GM12872 (cell line): ENCODE measurements at regions not wholly inside any gene's neighbourhood (a gene's known extent, or its start where the extent isn't known, plus 50 kb on each side); places are given as distances from the start of the nearest gene placed in this dataset.

ENCODE experiments used
- TF ChIP-seq, protein P1 (sequence below): IDR thresholded peaks from 3 replicates; pipeline ENCODE4 v1.5.1; 2011; ENCODE audit warnings: low read depth, mild to moderate bottlenecking, low read length, moderate library complexity; ENCODE audit not compliant: insufficient read depth

DNA sequence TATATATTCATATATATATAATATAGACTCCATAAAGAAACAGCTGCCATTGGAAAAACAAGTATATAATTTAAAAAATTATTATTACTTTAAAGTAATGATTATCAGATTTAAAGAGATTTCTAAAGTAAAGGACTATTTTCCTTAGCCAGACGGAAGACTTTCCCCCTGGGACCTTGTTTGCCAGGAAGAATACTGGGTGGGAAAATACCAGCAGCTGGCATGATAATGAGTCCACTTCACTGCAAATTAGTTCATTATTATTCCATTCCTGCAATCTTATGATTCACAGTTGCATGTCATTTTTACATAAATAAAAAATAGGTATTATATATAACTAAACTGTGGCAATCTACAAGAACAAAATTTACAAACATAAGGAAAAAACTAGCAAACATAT, 339.8 kb upstream of the CDH7 start:
- TF ChIP-seq, protein P1, sequence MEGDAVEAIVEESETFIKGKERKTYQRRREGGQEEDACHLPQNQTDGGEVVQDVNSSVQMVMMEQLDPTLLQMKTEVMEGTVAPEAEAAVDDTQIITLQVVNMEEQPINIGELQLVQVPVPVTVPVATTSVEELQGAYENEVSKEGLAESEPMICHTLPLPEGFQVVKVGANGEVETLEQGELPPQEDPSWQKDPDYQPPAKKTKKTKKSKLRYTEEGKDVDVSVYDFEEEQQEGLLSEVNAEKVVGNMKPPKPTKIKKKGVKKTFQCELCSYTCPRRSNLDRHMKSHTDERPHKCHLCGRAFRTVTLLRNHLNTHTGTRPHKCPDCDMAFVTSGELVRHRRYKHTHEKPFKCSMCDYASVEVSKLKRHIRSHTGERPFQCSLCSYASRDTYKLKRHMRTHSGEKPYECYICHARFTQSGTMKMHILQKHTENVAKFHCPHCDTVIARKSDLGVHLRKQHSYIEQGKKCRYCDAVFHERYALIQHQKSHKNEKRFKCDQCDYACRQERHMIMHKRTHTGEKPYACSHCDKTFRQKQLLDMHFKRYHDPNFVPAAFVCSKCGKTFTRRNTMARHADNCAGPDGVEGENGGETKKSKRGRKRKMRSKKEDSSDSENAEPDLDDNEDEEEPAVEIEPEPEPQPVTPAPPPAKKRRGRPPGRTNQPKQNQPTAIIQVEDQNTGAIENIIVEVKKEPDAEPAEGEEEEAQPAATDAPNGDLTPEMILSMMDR = no peak

DNA sequence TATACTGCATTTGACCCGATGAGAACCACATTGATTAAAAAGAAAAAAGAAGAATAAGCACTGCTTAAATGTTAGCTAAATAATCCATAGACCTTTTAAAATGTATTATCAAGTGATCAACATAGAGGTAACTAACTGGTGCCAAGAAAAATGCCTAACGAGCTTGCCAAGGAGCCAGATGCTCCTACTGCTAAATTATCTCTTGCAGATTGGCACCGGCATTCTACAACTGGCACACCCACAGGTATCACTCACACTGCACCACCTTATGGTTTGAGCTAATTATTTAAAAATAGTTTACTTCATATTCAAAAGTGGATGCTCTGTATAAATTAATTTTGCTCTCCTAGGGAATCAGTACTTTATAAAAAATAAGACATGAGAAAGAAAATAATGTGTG, 341.6 kb upstream of the CDH7 start:
- TF ChIP-seq, protein P1 = no peak

DNA sequence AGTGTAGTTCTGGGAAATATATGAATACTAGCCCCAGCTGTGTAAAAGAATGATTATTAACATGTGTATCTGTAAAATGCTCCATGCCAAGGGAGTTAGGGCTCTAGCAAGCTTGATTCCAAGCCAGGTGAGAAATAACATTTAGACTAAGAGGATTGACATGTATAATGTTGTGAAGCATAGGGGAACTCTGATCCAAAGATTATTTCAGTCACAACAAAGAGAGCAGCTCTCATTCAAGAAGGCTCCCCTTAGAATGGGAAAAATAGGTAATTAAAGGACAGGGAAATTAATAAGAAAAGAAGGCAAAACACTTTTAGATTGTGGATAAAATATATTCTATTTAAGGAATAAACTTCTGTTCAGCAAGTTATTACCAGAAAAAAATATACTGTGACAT, 347.3 kb upstream of the CDH7 start:
- TF ChIP-seq, protein P1 = no peak

GRCh38 chr18:65399091-65399490, 351.7 kb upstream of the CDH7 start:
- TF ChIP-seq, protein P1 = no peak

GRCh38 chr18:65398347-65399075, 352.3 kb upstream of the CDH7 start:
- TF ChIP-seq, protein P1 = no peak

DNA sequence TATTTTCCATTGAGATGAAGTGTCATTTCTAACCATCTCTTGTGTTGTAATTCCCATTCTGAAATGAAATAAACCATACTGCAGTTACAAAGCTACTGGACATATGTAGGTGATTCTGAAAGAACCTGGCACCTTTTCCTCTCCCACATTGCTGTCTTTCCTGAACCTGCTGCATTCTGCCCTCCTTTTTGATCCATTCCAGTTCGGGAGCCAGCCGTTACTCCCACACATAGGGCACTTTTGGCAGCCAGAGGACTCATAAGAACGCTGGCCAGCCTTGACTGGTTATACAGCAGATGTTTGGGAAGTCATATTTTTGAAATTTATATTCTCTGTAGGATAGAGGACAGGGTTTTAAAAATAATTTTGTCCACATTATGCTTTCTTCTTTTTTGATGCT, 369.8 kb upstream of the CDH7 start:
- TF ChIP-seq, protein P1 = no peak

DNA sequence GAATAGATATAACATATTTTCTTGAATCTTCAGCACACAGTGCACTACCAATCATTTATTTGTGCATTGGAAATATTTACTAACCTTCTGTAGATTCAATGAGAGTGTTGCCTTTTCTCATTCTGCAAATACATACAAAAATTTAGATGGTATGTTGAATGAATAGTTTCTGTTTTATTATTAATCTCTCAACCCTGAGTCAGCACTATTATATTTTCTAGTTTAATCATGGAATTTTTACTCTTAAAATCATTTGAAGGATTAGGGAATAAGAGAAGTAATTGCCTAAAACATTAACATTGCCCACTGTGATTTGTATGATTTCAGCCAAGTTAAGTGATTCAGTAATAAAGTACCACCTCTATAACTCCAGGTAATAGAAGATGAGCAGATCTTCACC, 370.2 kb upstream of the CDH7 start:
- TF ChIP-seq, protein P1 = no peak

DNA sequence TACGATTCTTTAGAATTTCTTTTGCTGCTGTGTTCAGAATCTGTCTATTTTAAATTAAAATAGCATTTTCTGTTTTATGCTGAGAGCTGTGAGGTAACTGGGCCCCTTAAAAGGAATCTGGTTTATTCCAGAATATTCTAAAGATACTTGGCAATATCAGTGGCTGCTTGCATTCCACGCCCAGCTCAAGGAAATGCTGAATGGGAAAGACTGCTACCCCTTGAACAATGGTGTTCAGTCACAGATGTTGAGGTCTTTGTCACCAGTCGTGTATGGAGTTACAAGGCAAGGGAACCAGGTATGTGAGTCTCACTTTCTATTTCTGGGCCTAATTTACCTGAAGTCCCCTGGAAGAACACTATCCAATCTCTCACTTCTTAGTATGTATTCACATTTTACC, 377.9 kb upstream of the CDH7 start:
- TF ChIP-seq, protein P1 = no peak
